ENCODE measurements at regions not wholly inside any gene's neighbourhood (a gene's known extent, or its start where the extent isn't known, plus 50 kb on each side); places are given as distances from the start of the nearest gene placed in this dataset.

- Histone ChIP-seq H3K79me2 (ENCODE audit: low read length) (no peaks in the 10 kb centered on the region), H3K4me2 (ENCODE audit: low read length) (no peak overlapping the region), H3K27me3 (ENCODE audit: low read depth, low read length) (no peaks in the 10 kb centered on the region), H3K27ac (ENCODE audit: low read length) (no peak overlapping the region), H4K20me1 (ENCODE audit: insufficient read depth, low read length) (no peaks in the 10 kb centered on the region), H3K9me3 (ENCODE audit: insufficient read depth, low read length) (no peaks in the 10 kb centered on the region), H3K36me3 (replicated peaks; ENCODE audit: low read depth, low read length) (no peaks in the 10 kb centered on the region), H2AFZ (ENCODE audit: low read depth, low read length) (no peak overlapping the region), H3K4me1 (ENCODE audit: low read length) (no peaks in the 10 kb centered on the region), H3K4me3 (ENCODE audit: low read length) (no peak overlapping the region), H3K9ac (ENCODE audit: low read length) (no peak overlapping the region)
- TF ChIP-seq CTCF (IDR thresholded peaks at IDR 0.05; ENCODE audit: low read depth, low read length) (no peak), EZH2phosphoT487 (IDR thresholded peaks at IDR 0.05; ENCODE audit: low read depth) (no peak)
Observed at GRCh38 chr12:90174198-90174510, 465.5 kb upstream of the ATP2B1 start.

GRCh38 chr12:90173499-90174197 is 465.0 kb upstream of the ATP2B1 start:
- Histone ChIP-seq H4K20me1 (ENCODE audit: insufficient read depth, low read length) (no peaks in the 10 kb centered on the region), H3K4me2 (ENCODE audit: low read length) (no peak overlapping the region), H3K27me3 (ENCODE audit: low read depth, low read length) (no peaks in the 10 kb centered on the region), H3K36me3 (replicated peaks; ENCODE audit: low read depth, low read length) (no peaks in the 10 kb centered on the region), H3K9me3 (ENCODE audit: insufficient read depth, low read length) (no peaks in the 10 kb centered on the region), H3K79me2 (ENCODE audit: low read length) (no peaks in the 10 kb centered on the region), H2AFZ (ENCODE audit: low read depth, low read length) (no peak overlapping the region), H3K27ac (ENCODE audit: low read length) (no peak overlapping the region), H3K4me3 (ENCODE audit: low read length) (no peak overlapping the region), H3K9ac (ENCODE audit: low read length) (no peak overlapping the region), H3K4me1 (ENCODE audit: low read length) (no peaks in the 10 kb centered on the region)
- TF ChIP-seq CTCF (IDR thresholded peaks at IDR 0.05; ENCODE audit: low read depth, low read length) (no peak), EZH2phosphoT487 (IDR thresholded peaks at IDR 0.05; ENCODE audit: low read depth) (no peak)

GRCh38 chr12:90172524-90172923 is 463.9 kb upstream of the ATP2B1 start:
- H3K27ac ChIP-seq (ENCODE audit: low read length), result no peak overlapping the region
- no peaks in the 10 kb centered on the region for H3K4me1 ChIP-seq (ENCODE audit: low read length)
- H3K4me2 ChIP-seq (ENCODE audit: low read length), result no peak overlapping the region
- H3K79me2 ChIP-seq (ENCODE audit: low read length), result no peaks in the 10 kb centered on the region
- no peaks in the 10 kb centered on the region for H3K9me3 ChIP-seq (ENCODE audit: insufficient read depth, low read length)
- no peaks in the 10 kb centered on the region for H3K27me3 ChIP-seq (ENCODE audit: low read depth, low read length)
- no peaks in the 10 kb centered on the region for H4K20me1 ChIP-seq (ENCODE audit: insufficient read depth, low read length)
- no peaks in the 10 kb centered on the region for H3K36me3 ChIP-seq (replicated peaks; ENCODE audit: low read depth, low read length)
- no peak overlapping the region for H2AFZ ChIP-seq (ENCODE audit: low read depth, low read length)
- TF ChIP-seq CTCF (IDR thresholded peaks at IDR 0.05; ENCODE audit: low read depth, low read length) (no peak), EZH2phosphoT487 (IDR thresholded peaks at IDR 0.05; ENCODE audit: low read depth) (no peak)
- H3K4me3 ChIP-seq (ENCODE audit: low read length), result no peak overlapping the region
- H3K9ac ChIP-seq (ENCODE audit: low read length), result no peak overlapping the region

GRCh38 chr12:90170740-90171139 is 462.1 kb upstream of the ATP2B1 start:
- no peak overlapping the region for H3K9ac ChIP-seq (ENCODE audit: low read length)
- TF ChIP-seq CTCF (IDR thresholded peaks at IDR 0.05; ENCODE audit: low read depth, low read length), result no peak
- no peak for TF ChIP-seq EZH2phosphoT487 (IDR thresholded peaks at IDR 0.05; ENCODE audit: low read depth)
- no peaks in the 10 kb centered on the region for H3K27me3 ChIP-seq (ENCODE audit: low read depth, low read length)
- H3K36me3 ChIP-seq (replicated peaks; ENCODE audit: low read depth, low read length), result no peaks in the 10 kb centered on the region
- H2AFZ ChIP-seq (ENCODE audit: low read depth, low read length), result no peak overlapping the region
- H3K4me1 ChIP-seq (ENCODE audit: low read length), result no peaks in the 10 kb centered on the region
- H3K79me2 ChIP-seq (ENCODE audit: low read length), result no peaks in the 10 kb centered on the region
- H3K4me3 ChIP-seq (ENCODE audit: low read length), result no peak overlapping the region
- H3K27ac ChIP-seq (ENCODE audit: low read length), result no peak overlapping the region
- H3K4me2 ChIP-seq (ENCODE audit: low read length), result no peak overlapping the region
- H3K9me3 ChIP-seq (ENCODE audit: insufficient read depth, low read length), result no peaks in the 10 kb centered on the region
- no peaks in the 10 kb centered on the region for H4K20me1 ChIP-seq (ENCODE audit: insufficient read depth, low read length)
